NCI-H774 (cell line): ENCODE measurements at regions not wholly inside any gene's neighbourhood (a gene's known extent, or its start where the extent isn't known, plus 50 kb on each side); places are given as distances from the start of the nearest gene placed in this dataset.

Source experiments
- DNase-seq: peaks from one replicate; lab custom pipeline; 2025; lab: John Stamatoyannopoulos, UW

DNA sequence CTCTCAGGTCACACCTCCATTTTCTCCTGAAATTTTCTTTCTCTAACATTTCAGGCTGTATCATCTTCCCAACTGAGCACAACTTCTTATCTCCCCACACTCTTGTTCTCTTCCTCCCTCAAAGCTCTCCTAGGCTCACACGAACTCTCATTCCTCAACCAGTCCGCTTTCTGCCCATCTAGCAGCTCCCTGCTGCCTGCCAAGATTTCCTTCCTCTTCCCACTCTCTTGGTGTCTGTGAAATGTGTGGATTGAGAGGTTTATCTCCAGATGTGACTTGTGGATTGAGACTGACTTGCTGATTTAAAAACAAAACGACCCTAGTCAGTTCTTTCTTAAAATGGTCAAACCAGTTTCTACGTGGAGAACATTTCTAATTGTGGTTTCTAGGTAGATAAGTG, 106.3 kb downstream of the MTNR1B start:
- DNase-seq, result no peak

DNA sequence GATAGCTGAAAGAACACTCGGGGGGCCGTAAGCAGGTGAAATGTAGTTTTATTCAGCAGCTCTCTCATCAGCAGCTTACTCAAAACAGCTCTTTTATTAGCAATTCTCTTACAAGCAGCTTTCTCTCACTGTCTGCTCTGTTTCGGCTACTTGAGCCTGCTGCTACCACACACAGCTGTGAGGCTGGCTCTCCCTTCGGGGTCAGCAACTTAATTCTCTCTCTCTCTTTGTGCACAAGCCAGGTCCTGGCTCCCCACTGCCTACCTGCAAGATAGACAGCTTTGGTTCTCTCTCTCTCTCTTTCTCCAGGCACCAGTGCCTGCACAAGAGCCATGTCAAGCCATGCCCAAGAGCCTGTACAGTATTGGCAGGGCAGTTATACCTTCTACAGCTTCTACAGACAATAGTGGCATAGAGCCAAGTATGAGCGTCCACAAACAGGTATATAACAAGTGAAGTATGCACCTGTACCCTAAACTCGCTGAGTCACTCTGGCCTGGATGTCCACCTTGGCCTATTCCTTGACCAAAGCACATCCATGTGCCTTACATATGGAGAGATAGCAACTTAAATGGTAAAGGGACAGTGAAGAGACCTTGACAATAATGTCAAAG, 110.8 kb downstream of the MTNR1B start:
- no peak for DNase-seq

DNA sequence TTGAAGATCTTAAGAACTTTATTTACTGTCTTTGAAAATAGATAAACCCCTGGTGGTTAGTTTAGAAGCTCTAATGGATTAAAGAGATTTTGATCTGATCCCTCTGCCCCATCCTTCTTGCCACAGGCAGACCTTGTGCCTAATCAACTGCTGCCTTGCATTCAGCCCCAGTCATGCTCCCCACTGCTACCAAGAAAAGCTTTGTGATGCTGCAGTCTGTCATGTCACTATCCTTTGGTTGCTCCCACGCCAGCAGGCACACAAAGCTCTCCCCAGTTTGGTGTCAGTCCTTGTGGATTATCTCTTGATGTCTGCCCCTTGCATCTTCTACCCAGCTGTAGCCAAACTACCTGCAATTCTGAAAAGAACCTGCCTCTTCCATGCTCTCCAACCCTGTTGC, 112.2 kb downstream of the MTNR1B start:
- DNase-seq, result no peak

DNA sequence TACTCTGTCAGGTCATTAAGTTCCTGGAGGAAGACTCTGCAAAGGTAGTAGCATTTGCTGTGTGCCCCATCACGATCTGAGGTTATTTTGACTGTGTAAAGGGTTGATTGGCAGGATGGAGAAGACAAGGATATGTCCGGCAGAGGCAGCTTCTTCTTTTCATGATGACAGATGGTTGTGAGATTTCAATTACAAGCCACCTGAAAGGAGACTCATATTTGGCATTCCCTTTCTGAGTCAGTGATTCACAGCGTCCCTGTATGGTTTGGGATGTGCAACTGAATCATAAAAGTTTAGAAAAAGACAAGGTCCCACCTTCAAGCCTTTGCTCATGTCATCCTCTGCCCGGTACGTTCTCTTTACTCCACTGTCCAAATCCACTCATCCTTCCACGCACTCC, 113.4 kb downstream of the MTNR1B start:
- no peak for DNase-seq

DNA sequence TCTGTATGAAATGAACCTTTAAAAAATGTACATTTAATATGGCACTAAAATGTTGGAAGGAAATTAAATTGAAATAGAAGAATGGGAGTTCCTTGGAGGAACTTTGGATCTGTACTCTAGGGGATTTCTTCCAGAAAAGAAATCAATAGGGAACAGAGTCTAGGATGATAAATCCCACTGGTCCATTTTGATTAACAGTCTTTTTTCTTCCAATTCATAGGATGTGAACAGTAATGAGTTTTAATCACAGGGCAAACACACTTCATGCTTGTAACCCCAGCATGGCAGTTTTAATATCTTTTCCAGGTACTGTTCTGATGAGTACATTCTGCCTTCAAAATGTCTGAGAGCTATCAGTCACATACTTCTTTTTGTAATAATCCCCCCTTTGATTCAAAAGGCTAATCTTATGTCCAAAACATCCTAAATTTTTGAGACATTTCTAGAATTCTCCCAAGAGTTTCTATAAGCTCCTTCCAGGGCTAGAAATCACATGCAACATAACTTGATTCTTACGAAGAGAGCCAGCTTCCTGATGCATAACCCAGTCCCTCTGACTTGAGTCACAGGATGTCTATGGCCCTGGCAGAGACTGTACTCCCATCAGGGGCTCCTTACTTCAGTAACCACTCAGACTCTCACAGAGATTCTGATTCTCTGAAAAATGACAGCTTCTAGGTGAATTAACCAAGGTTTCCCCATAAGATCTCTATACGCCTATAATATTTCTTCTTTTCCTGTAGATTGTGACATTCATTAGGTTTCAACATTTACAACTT, 112.9 kb downstream of the SLC36A4 start:
- DNase-seq, result no peak

DNA sequence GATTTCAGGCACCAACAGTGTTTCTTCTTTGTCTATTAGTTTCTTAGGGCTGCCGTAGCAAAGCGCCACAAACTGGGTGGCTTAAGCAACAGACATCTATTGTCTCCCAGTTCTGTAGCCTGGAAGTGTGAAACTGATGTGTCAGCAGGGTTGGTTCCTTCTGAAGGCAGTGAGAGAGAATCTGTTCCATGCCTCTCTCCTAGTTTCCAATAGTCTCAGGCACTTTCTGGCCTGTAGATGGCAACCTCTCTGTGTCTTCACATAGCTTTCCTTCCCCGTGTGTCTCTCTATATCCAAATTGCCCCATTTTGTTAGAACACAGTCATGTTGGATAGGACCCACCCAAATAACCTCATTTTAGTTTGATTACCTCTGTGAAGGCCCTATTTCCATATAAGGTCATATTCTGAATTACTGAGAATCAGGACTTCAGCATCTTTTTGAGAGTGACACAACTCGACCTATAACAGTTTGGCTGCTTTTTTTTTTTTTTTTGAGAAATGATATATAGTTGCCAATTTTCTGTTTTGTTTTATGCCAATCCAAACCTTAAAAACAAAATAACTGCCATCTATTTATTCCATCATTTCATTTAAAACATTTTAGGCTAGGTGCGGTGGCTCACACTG, 108.2 kb downstream of the SLC36A4 start:
- DNase-seq, result no peak
